K562 (cell line): ENCODE measurements at regions not wholly inside any gene's neighbourhood (a gene's known extent, or its start where the extent isn't known, plus 50 kb on each side); places are given as distances from the start of the nearest gene placed in this dataset.

ENCODE experiments used
- ATAC-seq: fragments of 200-7000 bp; cut with Tn5 transposase; 3 replicates; pipeline ENCODE4 v1.9.1; 2020; ENCODE audit warnings: moderate library complexity
- BruUV-seq: library from RNA; stranded (reverse); fragments of 400-500 nt; replicated peaks from 2 replicates; lab custom pipeline; 2021; lab: Mats Ljungman, UMichigan
- CTCF ChIA-PET: fragments of 300-600 bp; formaldehyde crosslinking; extraction: SDS; loops from one replicate; lab custom pipeline; 2021; ENCODE audit warnings: low intra/inter-chr PET ratio; lab: Yijun Ruan, JAX
- POLR2A ChIA-PET: fragments of 300-600, 350-650 bp; sonication (Branson Sonifier 250); formaldehyde crosslinking; extraction: SDS; loops from one replicate; lab custom pipeline; 2021; ENCODE audit warnings: antibody characterized with exemption, inconsistent platforms; lab: Yijun Ruan, JAX
- DNase-seq, 4 experiments: peaks; one replicate each; pipeline versions ENCODE4 v3.0.0 to v3.0.0-alpha.2; 2011 to 2018; ENCODE audit warnings: low spot score in 3 of 4, mixed read lengths in 3 of 4; ENCODE audit errors: extremely low read depth in 1 of 4
- FAIRE-seq: peaks from 2 replicates; lab custom pipeline; 2011; peaks lifted over from hg19 to GRCh38; lab: Jason Lieb, UNC
- H2AFZ ChIP-seq: 2 replicates; pipeline ENCODE4 v1.6.0; 2011; ENCODE audit warnings: low read depth, low read length, control low read depth, inconsistent platforms
- H3K27ac ChIP-seq: fragments of 200-600 bp; 3 replicates; pipeline ENCODE4 v1.8.0; 2011; ENCODE audit warnings: low read depth, mild to moderate bottlenecking, control low read depth, inconsistent platforms, low read length, moderate library complexity, mixed read lengths; ENCODE audit errors: extremely low read depth
- H3K27me3 ChIP-seq, 2 experiments: fragments of 300-600 bp in 1 of 2; 2 replicates in 1 of 2; 3 replicates in 1 of 2; pipeline versions ENCODE4 v1.6.0 to v1.8.0; 2011; ENCODE audit warnings: inconsistent platforms in 2 of 2, low read length in 2 of 2, mild to moderate bottlenecking in 1 of 2, mixed read lengths in 1 of 2, moderate library complexity in 1 of 2; ENCODE audit not compliant: control insufficient read depth in 2 of 2, insufficient read depth in 2 of 2
- H3K36me3 ChIP-seq: fragments of 300-600 bp; 3 replicates; pipeline ENCODE4 v1.8.0; 2011; ENCODE audit warnings: mild to moderate bottlenecking, low read length, inconsistent platforms; ENCODE audit not compliant: control insufficient read depth, insufficient read depth
- H3K4me1 ChIP-seq, 2 experiments: fragments of 200-600 bp in 1 of 2; replicated peaks in 1 of 2; 2 replicates in 1 of 2; 3 replicates in 1 of 2; pipeline versions ENCODE4 v1.5.1 to v1.8.0; 2011; ENCODE audit warnings: inconsistent platforms in 2 of 2, low read length in 2 of 2, mild to moderate bottlenecking in 1 of 2, mixed read lengths in 1 of 2, moderate library complexity in 1 of 2; ENCODE audit not compliant: control insufficient read depth in 2 of 2, insufficient read depth in 2 of 2
- H3K4me2 ChIP-seq: 2 replicates; pipeline ENCODE4 v1.6.1; 2011; ENCODE audit warnings: low read length, control low read depth, inconsistent platforms, mixed read lengths; ENCODE audit not compliant: insufficient read depth
- H3K4me3 ChIP-seq: fragments of 200-600 bp; sonication (generic), shearing (Covaris generic); 2 replicates; pipeline ENCODE4 v1.5.1; 2016; ENCODE audit warnings: control low read depth, inconsistent platforms
- H3K79me2 ChIP-seq: fragments of 200-600 bp; 3 replicates; pipeline ENCODE4 v1.8.0; 2011; ENCODE audit warnings: low read length, inconsistent platforms; ENCODE audit not compliant: control insufficient read depth, insufficient read depth
- H3K9ac ChIP-seq, 2 experiments: 2 replicates each; pipeline versions ENCODE4 v1.6.0 to v1.6.1; 2011; ENCODE audit warnings: low read depth in 2 of 2, low read length in 2 of 2, control low read depth in 1 of 2, inconsistent platforms in 1 of 2, mild to moderate bottlenecking in 1 of 2, mixed read lengths in 1 of 2; ENCODE audit not compliant: insufficient read depth in 1 of 2
- H3K9me1 ChIP-seq: one replicate; pipeline ENCODE4 v1.6.0; 2011; ENCODE audit warnings: inconsistent platforms, mild to moderate bottlenecking, low read length, moderate library complexity; ENCODE audit not compliant: control insufficient read depth, insufficient read depth
- H3K9me3 ChIP-seq: replicated peaks from 2 replicates; pipeline ENCODE4 v1.5.1; 2011; ENCODE audit warnings: low read depth, low read length, inconsistent platforms; ENCODE audit not compliant: control insufficient read depth, insufficient read depth
- H4K20me1 ChIP-seq: replicated peaks from 2 replicates; pipeline ENCODE4 v1.6.1; 2011; ENCODE audit warnings: low read length, inconsistent platforms, mixed read lengths; ENCODE audit not compliant: control insufficient read depth, insufficient read depth
- ARNT ChIP-seq, 2 experiments: fragments of 450-650 bp; IDR thresholded peaks; 2 replicates each; pipeline ENCODE4 v1.6.1; 2016; ENCODE audit warnings: mild to moderate bottlenecking in 1 of 2
- FOXK2 ChIP-seq, 2 experiments: fragments of 450-650 bp; IDR thresholded peaks in 1 of 2; conservative IDR thresholded peaks in 1 of 2; 2 replicates each; pipeline ENCODE4 v1.6.1; 2016; ENCODE audit warnings: low read depth in 2 of 2, mild to moderate bottlenecking in 1 of 2
- MECOM ChIP-seq: fragments of 250-450 bp; sonication (Bioruptor Pico); IDR thresholded peaks from 2 replicates; pipeline ENCODE4 v1.8.0; 2022; ENCODE audit warnings: inconsistent platforms
- MEIS2 ChIP-seq: fragments of 450-650 bp; IDR thresholded peaks from 2 replicates; pipeline ENCODE4 v1.6.1; 2014; ENCODE audit warnings: mild to moderate bottlenecking; ENCODE audit not compliant: partially characterized antibody
- NFE2 ChIP-seq: IDR thresholded peaks from 2 replicates; pipeline ENCODE4 v1.6.1; 2014; ENCODE audit warnings: antibody characterized with exemption, low read depth
- NR2C2 ChIP-seq, 2 experiments: fragments of 200-800 bp in 1 of 2; sonication (Bioruptor generic) in 1 of 2; sonication (generic) in 1 of 2; formaldehyde crosslinking in 1 of 2; IDR thresholded peaks; 2 replicates each; pipeline versions ENCODE4 v1.6.1 to v1.8.0; 2016 to 2022; ENCODE audit warnings: mild to moderate bottlenecking in 1 of 2, missing compliant biosample characterization in 1 of 2, missing genetic modification characterization in 1 of 2, missing genetic modification reagents in 1 of 2
- PTBP1 ChIP-seq: fragments of 200-400 bp; formaldehyde crosslinking; IDR thresholded peaks from 2 replicates; pipeline ENCODE4 v1.6.1; 2017; ENCODE audit warnings: low read depth, low read length
- TEAD2 ChIP-seq: fragments of 450-650 bp; IDR thresholded peaks from 2 replicates; pipeline ENCODE4 v1.6.1; 2016; ENCODE audit warnings: missing genetic modification characterization, control low read depth, missing compliant biosample characterization
- ZNF395 ChIP-seq: fragments of 200-800 bp; sonication (Bioruptor generic); IDR thresholded peaks from 2 replicates; pipeline ENCODE4 v1.6.1; 2017; ENCODE audit warnings: missing genetic modification characterization, missing compliant biosample characterization
- WGBS: fragments of 100-300 bp; shearing (Covaris generic); methylation state at CpG from one replicate; pipeline ENCODE4 v1.1.6; 2016; ENCODE audit warnings: low coverage, mixed read lengths; ENCODE audit not compliant: insufficient coverage; ENCODE audit errors: missing lambda C conversion rate; 5-methylcytosine and 5-hydroxymethylcytosine counted together
- in situ Hi-C: fragments of 300-500 bp; cut with MboI; formaldehyde crosslinking; loops from 4 replicates; pipeline ENCODE4 v1.15.0; 2018; ENCODE audit warnings: inconsistent platforms, mixed read lengths
- intact Hi-C: fragments of 100-400 bp; cut with micrococcal nuclease; formaldehyde crosslinking; loops from 2 replicates; pipeline ENCODE4 v1.14.2; 2022
- TF ChIP-seq, protein P1 (sequence below): fragments of 200-400 bp; formaldehyde crosslinking; IDR thresholded peaks from 2 replicates; pipeline ENCODE4 v1.6.1; 2017; ENCODE audit warnings: mild to moderate bottlenecking, low read depth, low read length, moderate library complexity

- Histone ChIP-seq H3K4me1 (no peaks in the 10 kb centered on the region), H3K9ac (no peak overlapping the region), H3K27ac (no peak overlapping the region), H3K27me3 (no peaks in the 10 kb centered on the region), H3K9me3 (no peaks in the 10 kb centered on the region), H4K20me1 (no peaks in the 10 kb centered on the region), H3K36me3 (no peaks in the 10 kb centered on the region), H3K4me3 (no peak overlapping the region), H2AFZ (no peak overlapping the region), H3K9me1 (no peaks in the 10 kb centered on the region), H3K79me2 (no peaks in the 10 kb centered on the region), H3K4me2 (no peak overlapping the region)
- WGBS, result 0% methylated on average over 3 of the region's 3 CpGs
- TF ChIP-seq MEIS2 (no peak), FOXK2 (conservative IDR thresholded peaks at IDR 0.05 in 1 of 2, IDR thresholded peaks at IDR 0.05 in 1 of 2; ENCODE audit: low read depth in 2 of 2) (no peak), ARNT (IDR thresholded peaks at IDR 0.05) (no peak), NR2C2 (CRISPR knock-in tag; IDR thresholded peaks at IDR 0.05) (no peak), NR2C2 (tag; IDR thresholded peaks at IDR 0.05) (no peak), NFE2 (no peak), TEAD2 (tag) (no peak), MECOM (no peak), PTBP1 (no peak), ZNF395 (CRISPR knock-in tag) (no peak)
- TF ChIP-seq, protein P1, sequence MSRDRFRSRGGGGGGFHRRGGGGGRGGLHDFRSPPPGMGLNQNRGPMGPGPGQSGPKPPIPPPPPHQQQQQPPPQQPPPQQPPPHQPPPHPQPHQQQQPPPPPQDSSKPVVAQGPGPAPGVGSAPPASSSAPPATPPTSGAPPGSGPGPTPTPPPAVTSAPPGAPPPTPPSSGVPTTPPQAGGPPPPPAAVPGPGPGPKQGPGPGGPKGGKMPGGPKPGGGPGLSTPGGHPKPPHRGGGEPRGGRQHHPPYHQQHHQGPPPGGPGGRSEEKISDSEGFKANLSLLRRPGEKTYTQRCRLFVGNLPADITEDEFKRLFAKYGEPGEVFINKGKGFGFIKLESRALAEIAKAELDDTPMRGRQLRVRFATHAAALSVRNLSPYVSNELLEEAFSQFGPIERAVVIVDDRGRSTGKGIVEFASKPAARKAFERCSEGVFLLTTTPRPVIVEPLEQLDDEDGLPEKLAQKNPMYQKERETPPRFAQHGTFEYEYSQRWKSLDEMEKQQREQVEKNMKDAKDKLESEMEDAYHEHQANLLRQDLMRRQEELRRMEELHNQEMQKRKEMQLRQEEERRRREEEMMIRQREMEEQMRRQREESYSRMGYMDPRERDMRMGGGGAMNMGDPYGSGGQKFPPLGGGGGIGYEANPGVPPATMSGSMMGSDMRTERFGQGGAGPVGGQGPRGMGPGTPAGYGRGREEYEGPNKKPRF, result no peak
- ChIA-PET CTCF (no interaction called here), POLR2A (interaction anchor here (0.6 to 0.8 kb wide), 2 partner anchors 71 to 1177 kb away, joined by 3 read pairs; no protein-coding TSS in a partner anchor)
- in situ Hi-C loops (no loop called here), intact Hi-C loops (no loop called here)
- DNase-seq (no peak), ATAC-seq (no peak), FAIRE-seq (no peak)
- BruUV-seq, result no TSS peak
Measured at GRCh38 chr3:16109929-16110328, 64.6 kb upstream of the GALNT15 start.
